SK-N-SH treated with all-trans-retinoic acid at 6 μM for 48 hours (cell line): ENCODE measurements at regions not wholly inside any gene's neighbourhood (a gene's known extent, or its start where the extent isn't known, plus 50 kb on each side); places are given as distances from the start of the nearest gene placed in this dataset.

Experiments
- ATAC-seq: fragments of 200-7000 bp; cut with Tn5 transposase; 3 replicates; pipeline ENCODE4 v1.9.1; 2020; ENCODE audit warnings: mild to moderate bottlenecking, moderate library complexity
- ARNTL ChIP-seq: fragments of 450-650 bp; formaldehyde crosslinking; IDR thresholded peaks from 2 replicates; pipeline ENCODE4 v1.5.0; 2020; ENCODE audit warnings: low read depth, mild to moderate bottlenecking, moderate library complexity, borderline replicate concordance
- BACH2 ChIP-seq: fragments of 250-450 bp; sonication (Bioruptor Pico); IDR thresholded peaks from 2 replicates; pipeline ENCODE4 v1.9.0; 2021; ENCODE audit warnings: mild to moderate bottlenecking, borderline replicate concordance
- ESRRG ChIP-seq: fragments of 250-450 bp; sonication (Bioruptor Pico); IDR thresholded peaks from 2 replicates; pipeline ENCODE4 v1.6.1; 2021; ENCODE audit warnings: mild to moderate bottlenecking
- GLIS3 ChIP-seq: fragments of 250-450 bp; sonication (Bioruptor Pico); IDR thresholded peaks from 2 replicates; pipeline ENCODE4 v1.5.0; 2020; ENCODE audit warnings: mild to moderate bottlenecking, moderate library complexity
- ISL1 ChIP-seq: fragments of 250-450 bp; sonication (Bioruptor Pico); IDR thresholded peaks from 2 replicates; pipeline ENCODE4 v2.1.2; 2022; ENCODE audit warnings: mild to moderate bottlenecking, moderate library complexity
- OSR1 ChIP-seq: fragments of 250-450 bp; sonication (Bioruptor Pico); IDR thresholded peaks from 2 replicates; pipeline ENCODE4 v1.8.0; 2022; ENCODE audit warnings: moderate library complexity, mild to moderate bottlenecking, inconsistent platforms
- PATZ1 ChIP-seq: fragments of 250-450 bp; sonication (Bioruptor Pico); IDR thresholded peaks from 2 replicates; pipeline ENCODE4 v1.8.0; 2020; ENCODE audit warnings: mild to moderate bottlenecking, moderate library complexity, borderline replicate concordance
- POU6F1 ChIP-seq: fragments of 250-450 bp; sonication (Bioruptor Pico); IDR thresholded peaks from 2 replicates; pipeline ENCODE4 v1.8.0; 2021; ENCODE audit warnings: low read depth, mild to moderate bottlenecking, moderate library complexity, borderline replicate concordance
- RARB ChIP-seq: fragments of 250-450 bp; sonication (Bioruptor Pico); IDR thresholded peaks from 2 replicates; pipeline ENCODE4 v1.8.0; 2021; ENCODE audit warnings: mild to moderate bottlenecking, moderate library complexity
- SNAI2 ChIP-seq: fragments of 250-450 bp; sonication (Bioruptor Pico); IDR thresholded peaks from 2 replicates; pipeline ENCODE4 v1.5.0; 2020; ENCODE audit warnings: mild to moderate bottlenecking, moderate library complexity
- TCF4 ChIP-seq: fragments of 250-450 bp; sonication (Bioruptor Pico); IDR thresholded peaks from 2 replicates; pipeline ENCODE4 v1.8.0; 2021; ENCODE audit warnings: mild to moderate bottlenecking, moderate library complexity, borderline replicate concordance
- TOX ChIP-seq: fragments of 250-450 bp; sonication (Bioruptor Pico); IDR thresholded peaks from 2 replicates; pipeline ENCODE4 v1.8.0; 2021; ENCODE audit warnings: mild to moderate bottlenecking, moderate library complexity, borderline replicate concordance
- TSHZ2 ChIP-seq: fragments of 250-450 bp; sonication (Bioruptor Pico); IDR thresholded peaks from 2 replicates; pipeline ENCODE4 v1.5.0; 2020; ENCODE audit warnings: mild to moderate bottlenecking, moderate library complexity
- ZC3H10 ChIP-seq: fragments of 250-450 bp; sonication (Bioruptor Pico); IDR thresholded peaks from 2 replicates; pipeline ENCODE4 v1.5.1; 2021; ENCODE audit warnings: mild to moderate bottlenecking, moderate library complexity
- ZFP3 ChIP-seq: fragments of 250-450 bp; sonication (Bioruptor Pico); IDR thresholded peaks from 2 replicates; pipeline ENCODE4 v1.5.0; 2020; ENCODE audit warnings: mild to moderate bottlenecking, moderate library complexity
- ZFP30 ChIP-seq: fragments of 450-650 bp; formaldehyde crosslinking; IDR thresholded peaks from 2 replicates; pipeline ENCODE4 v1.5.0; 2022; ENCODE audit warnings: mild to moderate bottlenecking, moderate library complexity
- ZNF565 ChIP-seq: fragments of 450-650 bp; formaldehyde crosslinking; conservative IDR thresholded peaks from 2 replicates; pipeline ENCODE4 v1.5.0; 2020; ENCODE audit warnings: low read depth, mild to moderate bottlenecking, moderate library complexity
- ZNF70 ChIP-seq: fragments of 450-650 bp; formaldehyde crosslinking; IDR thresholded peaks from 2 replicates; pipeline ENCODE4 v1.5.0; 2020; ENCODE audit warnings: mild to moderate bottlenecking, moderate library complexity
- ZNF8 ChIP-seq: fragments of 450-650 bp; formaldehyde crosslinking; IDR thresholded peaks from 2 replicates; pipeline ENCODE4 v1.5.0; 2020; ENCODE audit warnings: mild to moderate bottlenecking, moderate library complexity
- TF ChIP-seq, protein P1 (sequence below): fragments of 250-450 bp; sonication (Bioruptor Pico); IDR thresholded peaks from 2 replicates; pipeline ENCODE4 v1.5.1; 2021; ENCODE audit warnings: mild to moderate bottlenecking, moderate library complexity
- TF ChIP-seq, protein P2 (sequence below): fragments of 250-450 bp; sonication (Bioruptor Pico); IDR thresholded peaks from 2 replicates; pipeline ENCODE4 v1.5.1; 2020; ENCODE audit warnings: low read depth, mild to moderate bottlenecking, moderate library complexity

GRCh38 chr4:156503119-156503518, 468.5 kb downstream of the PDGFC start (continued):
- no peak for TF ChIP-seq OSR1 (CRISPR knock-in tag)
- TF ChIP-seq, protein P1, sequence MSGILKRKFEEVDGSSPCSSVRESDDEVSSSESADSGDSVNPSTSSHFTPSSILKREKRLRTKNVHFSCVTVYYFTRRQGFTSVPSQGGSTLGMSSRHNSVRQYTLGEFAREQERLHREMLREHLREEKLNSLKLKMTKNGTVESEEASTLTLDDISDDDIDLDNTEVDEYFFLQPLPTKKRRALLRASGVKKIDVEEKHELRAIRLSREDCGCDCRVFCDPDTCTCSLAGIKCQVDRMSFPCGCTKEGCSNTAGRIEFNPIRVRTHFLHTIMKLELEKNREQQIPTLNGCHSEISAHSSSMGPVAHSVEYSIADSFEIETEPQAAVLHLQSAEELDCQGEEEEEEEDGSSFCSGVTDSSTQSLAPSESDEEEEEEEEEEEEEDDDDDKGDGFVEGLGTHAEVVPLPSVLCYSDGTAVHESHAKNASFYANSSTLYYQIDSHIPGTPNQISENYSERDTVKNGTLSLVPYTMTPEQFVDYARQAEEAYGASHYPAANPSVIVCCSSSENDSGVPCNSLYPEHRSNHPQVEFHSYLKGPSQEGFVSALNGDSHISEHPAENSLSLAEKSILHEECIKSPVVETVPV (CRISPR knock-in tag) = no peak

GRCh38 chr4:156501962-156502361, 469.6 kb downstream of the PDGFC start:
- no peak for ATAC-seq
- TF ChIP-seq BACH2 (CRISPR knock-in tag) = no peak
- TF ChIP-seq ZFP30 (CRISPR knock-in tag) = no peak
- TF ChIP-seq, protein P2, sequence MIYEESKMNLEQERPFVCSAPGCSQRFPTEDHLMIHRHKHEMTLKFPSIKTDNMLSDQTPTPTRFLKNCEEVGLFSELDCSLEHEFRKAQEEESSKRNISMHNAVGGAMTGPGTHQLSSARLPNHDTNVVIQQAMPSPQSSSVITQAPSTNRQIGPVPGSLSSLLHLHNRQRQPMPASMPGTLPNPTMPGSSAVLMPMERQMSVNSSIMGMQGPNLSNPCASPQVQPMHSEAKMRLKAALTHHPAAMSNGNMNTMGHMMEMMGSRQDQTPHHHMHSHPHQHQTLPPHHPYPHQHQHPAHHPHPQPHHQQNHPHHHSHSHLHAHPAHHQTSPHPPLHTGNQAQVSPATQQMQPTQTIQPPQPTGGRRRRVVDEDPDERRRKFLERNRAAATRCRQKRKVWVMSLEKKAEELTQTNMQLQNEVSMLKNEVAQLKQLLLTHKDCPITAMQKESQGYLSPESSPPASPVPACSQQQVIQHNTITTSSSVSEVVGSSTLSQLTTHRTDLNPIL (CRISPR knock-in tag) = no peak
- TF ChIP-seq OSR1 (CRISPR knock-in tag) = no peak
- no peak for TF ChIP-seq ESRRG
- TF ChIP-seq ZNF565 (CRISPR knock-in tag) = no peak
- no peak for TF ChIP-seq ZNF8 (CRISPR knock-in tag)
- no peak for TF ChIP-seq POU6F1 (CRISPR knock-in tag)
- TF ChIP-seq GLIS3 (CRISPR knock-in tag) = no peak
- no peak for TF ChIP-seq SNAI2 (CRISPR knock-in tag)
- TF ChIP-seq, all 23 proteins: peak for 0

DNA sequence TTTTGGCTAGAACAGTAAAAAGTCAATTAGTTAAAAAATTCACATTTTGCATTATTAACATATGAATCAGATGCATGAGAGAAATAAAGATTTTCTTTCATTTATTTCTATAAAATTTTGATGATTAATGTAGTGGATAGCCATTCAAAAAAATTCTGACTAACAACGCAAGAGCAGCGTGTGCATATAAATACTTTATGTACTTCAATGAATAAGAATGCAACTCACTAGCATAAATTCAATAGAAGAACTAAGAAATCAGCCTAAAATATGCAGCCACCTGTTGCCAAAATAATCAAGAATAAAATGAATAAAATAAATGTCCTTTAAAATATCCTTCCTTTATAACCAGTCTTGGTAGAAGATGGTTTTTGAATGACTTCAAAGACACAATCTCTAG, 471.9 kb downstream of the PDGFC start:
- TF ChIP-seq POU6F1 (CRISPR knock-in tag) (no peak), PATZ1 (no peak), ZC3H10 (CRISPR knock-in tag) (no peak), GLIS3 (CRISPR knock-in tag) (no peak), TOX (CRISPR knock-in tag) (no peak), TCF4 (CRISPR knock-in tag) (no peak), ZFP3 (no peak), RARB (CRISPR knock-in tag) (no peak), ARNTL (CRISPR knock-in tag) (no peak), ESRRG (no peak), TSHZ2 (CRISPR knock-in tag) (no peak), ISL1 (CRISPR knock-in tag) (no peak), ZNF8 (CRISPR knock-in tag) (no peak), ZNF70 (no peak)
- TF ChIP-seq, protein P1 (CRISPR knock-in tag) = no peak
- TF ChIP-seq, protein P2 (CRISPR knock-in tag) = no peak
- no peak for ATAC-seq
